OCI-LY1 (cell line): ENCODE measurements at regions not wholly inside any gene's neighbourhood (a gene's known extent, or its start where the extent isn't known, plus 50 kb on each side); places are given as distances from the start of the nearest gene placed in this dataset.

Experiments used
- CTCF ChIP-seq: fragments of 200-600 bp; sonication (generic), shearing (Covaris generic); IDR thresholded peaks from 2 replicates; pipeline ENCODE4 v1.5.1; 2017; ENCODE audit warnings: mild to moderate bottlenecking, antibody characterized with exemption, low read length, moderate library complexity, mixed read lengths
- EZH2 ChIP-seq: fragments of 200-600 bp; sonication (generic), shearing (Covaris generic); IDR thresholded peaks from 2 replicates; pipeline ENCODE4 v1.8.0; 2017; ENCODE audit warnings: borderline replicate concordance, mixed run types, mild to moderate bottlenecking, antibody characterized with exemption, low read length, moderate library complexity, mixed read lengths

- TF ChIP-seq CTCF (no peak), EZH2 (no peak)
Observed at GRCh38 chr1:228882041-228882770, 146.9 kb downstream of the RHOU start.
